Islet precursor cell (in vitro differentiated cells): ENCODE measurements at regions not wholly inside any gene's neighbourhood (a gene's known extent, or its start where the extent isn't known, plus 50 kb on each side); places are given as distances from the start of the nearest gene placed in this dataset.
A peak's percentile ranks its signal among the peaks of the same experiment; 100 is the strongest.
"Not testable (repeated sequence)": the region's sequence is repeated elsewhere in the genome, so short reads cannot be mapped to it uniquely, and the experiment has no call there.

Source experiments
- DNase-seq: peaks from one replicate; pipeline ENCODE4 v3.0.0-alpha.2; 2018

DNA sequence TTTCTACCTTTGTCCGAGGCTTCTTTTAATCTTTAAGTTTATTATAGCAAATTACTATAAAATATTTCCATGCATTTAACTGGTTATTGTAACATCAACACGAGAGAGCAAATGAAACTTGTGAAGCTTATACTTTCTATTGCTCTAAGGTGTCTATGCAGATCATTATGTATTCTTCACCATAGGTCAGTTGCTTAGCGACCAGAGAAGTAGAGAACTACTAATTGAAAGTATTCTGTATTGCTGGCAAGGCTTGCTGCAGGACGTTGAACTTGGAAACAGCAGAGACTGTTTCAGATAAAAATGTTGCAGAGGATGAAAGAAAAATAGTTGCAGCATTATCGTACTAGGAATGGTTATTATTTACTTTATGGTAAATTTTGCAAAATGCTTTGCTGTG is 933.6 kb upstream of the FOXG1 start:
- DNase-seq: not testable (repeated sequence)

DNA sequence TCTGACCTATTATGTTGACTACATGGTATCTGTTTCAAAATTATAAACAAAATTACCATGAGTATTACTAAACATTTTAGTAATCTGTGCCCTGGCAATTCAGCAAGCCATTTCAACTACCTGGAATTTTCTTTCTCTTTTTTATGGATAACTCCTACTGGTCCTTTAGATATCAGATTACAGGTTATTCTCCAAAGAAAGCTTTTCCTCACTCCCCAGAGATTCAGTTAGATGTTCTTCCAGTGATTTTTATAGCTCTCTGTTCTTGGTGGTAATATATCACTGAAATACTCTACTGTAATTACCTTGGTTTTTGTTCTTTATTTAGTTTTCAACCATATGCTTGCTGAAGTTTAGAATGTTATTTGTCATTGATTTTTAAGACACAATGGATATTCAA is 930.2 kb upstream of the FOXG1 start:
- DNase-seq: no peak

DNA sequence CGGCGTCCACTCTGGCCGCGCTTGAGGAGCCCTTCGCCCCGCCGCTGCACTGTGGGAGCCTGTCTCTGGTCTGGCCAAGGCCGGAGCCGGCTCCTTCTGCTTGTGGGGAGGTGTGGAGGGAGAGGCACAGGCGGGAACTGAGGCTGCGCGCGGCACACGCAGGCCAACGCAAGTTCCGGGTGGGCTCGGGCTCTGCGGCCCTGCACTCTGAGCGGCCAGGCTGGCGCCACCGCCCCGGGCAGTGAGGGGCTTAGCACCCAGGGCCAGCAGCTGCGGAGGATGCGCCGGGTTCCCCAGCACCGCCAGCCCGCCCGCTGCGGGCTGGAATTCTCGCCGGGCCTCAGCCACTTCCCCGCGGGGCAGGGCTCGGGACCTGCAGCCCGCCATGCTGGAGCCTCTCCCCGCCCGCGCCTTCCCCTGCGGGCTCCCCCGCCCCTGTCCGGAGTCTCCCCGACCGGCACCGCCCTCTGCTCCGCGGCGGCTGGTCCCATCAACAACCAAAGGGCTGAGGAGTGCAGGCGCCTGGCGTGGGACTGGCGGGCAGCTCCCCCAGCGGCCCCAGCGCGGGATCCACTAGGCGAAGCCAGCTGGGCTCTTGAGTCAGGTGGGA is 921.2 kb upstream of the FOXG1 start:
- peak; percentile 43 for DNase-seq

DNA sequence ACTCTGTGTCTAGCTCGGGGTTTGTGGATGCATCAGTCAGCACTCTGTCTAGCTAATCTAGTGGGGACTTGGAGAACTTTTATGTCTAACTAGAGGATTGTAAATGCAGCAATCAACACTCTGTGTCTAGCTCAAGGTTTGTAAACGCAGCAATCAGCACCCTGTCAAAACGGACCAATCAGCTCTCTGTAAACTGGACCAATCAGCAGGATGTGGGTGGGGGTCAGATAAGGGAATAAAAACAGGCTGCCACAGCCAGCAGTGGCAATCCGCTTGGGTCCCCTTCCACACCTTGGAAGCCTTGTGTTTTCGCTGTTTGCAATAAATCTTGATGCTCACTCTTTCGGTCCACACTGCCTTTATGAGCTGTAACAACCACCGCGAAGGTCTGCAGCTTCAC is 920.7 kb upstream of the FOXG1 start:
- DNase-seq: no peak

DNA sequence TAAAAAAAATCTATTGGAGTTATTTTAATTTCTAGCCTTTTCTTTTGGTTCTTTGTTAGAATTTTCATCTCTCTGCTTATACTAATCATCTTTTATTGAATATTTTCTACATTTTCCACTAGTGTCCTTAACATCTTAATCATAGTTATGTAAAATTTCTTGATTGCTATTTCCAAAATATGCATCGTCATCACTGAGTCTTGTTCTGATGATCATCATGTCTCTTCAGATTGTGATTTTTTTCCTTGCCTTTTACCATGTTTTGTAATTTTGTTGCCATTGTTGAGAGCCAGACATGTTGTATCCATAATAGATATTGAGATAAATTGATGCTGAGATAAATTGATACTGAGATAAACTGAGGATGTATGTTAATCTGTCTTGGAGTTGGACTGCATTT is 919.1 kb upstream of the FOXG1 start:
- not testable (repeated sequence) for DNase-seq

DNA sequence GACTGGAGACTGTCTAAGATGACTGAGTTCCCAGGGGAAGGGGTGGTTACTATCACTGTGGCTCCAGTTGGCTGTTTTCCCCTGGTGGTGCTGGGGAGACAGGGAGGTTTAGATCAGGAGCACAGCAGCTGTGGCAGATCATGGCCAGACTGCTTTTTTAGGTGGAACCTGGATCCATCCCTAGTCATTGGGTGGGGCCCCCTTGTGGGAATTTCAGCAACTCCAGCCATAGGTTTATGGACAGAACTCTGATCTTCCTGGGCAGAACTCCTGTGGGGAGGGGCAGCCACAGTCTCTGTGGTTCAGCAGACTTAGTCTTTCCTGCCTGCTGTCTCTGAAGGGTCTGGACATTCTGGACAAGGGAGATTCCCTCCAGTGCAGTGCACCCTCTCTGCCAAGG is 917.4 kb upstream of the FOXG1 start:
- peak; percentile 48 for DNase-seq

DNA sequence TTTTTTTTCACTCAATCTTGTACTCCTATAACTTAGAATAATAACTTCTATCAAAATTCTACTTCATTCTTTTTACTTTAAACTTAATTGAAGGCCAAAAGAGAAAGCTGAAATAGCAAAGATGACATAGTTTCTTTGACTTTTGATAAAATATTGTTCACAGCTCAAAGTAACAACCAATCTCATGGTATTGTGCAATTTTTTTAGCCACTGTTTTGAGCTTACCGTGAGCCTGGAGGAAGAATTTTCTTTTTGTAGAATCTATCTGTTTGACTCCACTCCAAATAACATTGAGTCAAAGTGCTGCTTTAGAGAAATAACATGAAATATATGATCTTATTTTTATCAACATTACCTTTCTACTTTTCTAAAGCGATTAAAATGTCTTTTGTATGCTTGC is 903.9 kb upstream of the FOXG1 start:
- no peak for DNase-seq

DNA sequence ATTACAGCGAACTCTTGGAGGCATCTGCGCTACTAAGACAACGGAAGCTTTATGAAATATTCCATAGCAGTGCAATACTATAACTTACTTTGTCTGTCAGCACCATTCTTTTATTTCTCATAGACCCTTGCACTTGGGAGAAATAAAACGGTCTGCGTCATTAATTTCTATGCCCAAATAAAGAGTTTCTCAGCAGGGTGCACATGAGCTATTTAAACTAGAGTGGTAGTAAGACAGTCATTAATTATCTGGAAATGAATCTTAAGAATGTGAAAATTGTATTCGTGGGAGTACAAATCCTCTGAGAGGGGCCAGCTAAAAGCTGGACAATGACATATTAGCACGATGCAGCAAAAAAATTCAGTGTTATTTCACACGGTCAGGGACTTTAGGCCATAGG is 903.4 kb upstream of the FOXG1 start:
- no peak for DNase-seq

DNA sequence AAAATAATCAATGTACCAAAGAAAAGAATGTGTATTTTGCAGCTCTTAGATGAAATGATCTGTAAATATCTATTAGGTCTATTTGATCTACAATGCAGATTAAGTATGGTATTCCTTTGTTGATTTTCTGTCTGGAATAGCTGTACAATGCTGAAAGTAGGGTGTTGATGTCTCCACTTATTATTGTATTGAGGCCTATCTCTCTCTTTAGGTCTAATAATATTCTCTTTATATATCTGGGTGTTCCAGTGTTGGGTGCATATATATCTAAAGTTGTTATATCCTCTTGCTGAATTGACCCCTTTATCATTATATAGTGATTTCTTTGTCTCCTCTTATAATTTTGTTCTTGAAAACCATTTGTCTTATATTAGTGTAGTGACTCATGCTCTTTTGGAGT is 885.5 kb upstream of the FOXG1 start:
- DNase-seq: no peak

DNA sequence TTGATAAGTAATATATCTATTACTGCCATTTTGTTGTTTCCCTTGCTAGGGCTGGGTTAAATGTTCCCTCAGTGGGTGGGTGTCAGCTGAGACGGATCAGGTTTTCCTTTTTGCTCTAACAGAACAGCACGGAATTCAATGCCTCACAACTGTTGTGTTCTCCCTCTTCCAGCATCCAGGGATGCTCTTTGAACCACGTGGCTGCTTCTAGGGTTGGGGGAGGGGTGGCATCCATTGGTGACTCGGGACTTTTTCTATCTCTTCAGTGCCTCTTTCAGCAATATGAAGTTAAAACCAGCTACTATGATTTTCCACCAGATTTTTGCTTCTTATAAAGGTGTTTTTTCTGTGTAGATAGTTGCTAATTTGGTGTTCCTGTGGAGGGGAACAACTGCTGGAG is 884.9 kb upstream of the FOXG1 start:
- no peak for DNase-seq

DNA sequence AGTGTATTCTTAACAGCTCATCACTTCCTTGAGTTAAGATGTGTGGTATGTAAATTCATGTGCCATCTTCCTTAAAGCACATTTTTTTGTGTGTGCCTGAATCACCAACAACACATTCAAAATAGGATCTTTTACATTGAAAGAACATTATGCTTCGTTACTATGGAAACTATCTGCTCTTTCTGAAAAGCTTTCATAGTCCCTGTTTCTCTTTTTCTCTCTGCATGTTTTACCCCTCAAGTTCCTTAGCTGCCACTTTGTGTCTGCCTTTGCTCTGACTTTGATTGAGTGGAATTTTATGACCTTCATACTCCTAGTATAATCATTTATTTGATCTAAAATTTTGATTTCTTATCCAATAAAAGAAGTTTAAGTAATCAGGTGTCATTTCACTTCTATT is 880.3 kb upstream of the FOXG1 start:
- DNase-seq: no peak

DNA sequence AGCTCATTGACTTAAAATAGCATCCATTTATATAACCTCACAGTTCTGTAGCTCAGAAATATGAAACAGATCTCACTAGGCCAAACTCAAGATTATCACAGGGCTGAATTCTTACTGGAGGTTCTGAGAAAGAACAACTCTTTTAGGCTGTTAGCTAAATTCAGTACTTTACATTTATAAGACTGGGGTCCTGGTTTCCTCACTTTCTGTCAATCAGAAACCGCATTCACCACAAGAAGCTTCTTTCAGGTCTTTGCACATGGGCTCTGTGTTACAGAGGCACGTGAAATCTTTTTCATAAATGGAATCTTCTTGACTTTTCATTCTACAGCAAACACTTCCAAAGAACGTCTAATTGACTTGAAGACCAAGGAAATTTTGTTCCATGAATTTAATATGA is 876.3 kb upstream of the FOXG1 start:
- DNase-seq: no peak

DNA sequence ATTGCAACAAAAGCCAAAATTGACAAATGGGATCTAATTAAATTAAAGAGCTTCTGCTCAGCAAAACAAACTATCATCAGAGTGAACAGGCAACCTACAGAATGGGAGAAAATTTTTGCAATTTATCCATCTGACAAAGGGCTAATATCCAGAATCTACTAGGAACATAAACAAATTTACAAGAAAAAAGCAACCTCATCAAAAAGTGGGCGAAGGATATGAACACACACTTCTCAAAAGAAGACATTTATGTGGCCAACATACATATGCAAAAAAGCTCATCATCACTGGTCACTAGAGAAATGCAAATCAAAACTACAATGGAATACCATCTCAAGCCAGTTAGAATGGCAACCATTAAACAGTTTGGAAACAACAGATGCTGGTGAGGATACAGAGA is 858.1 kb upstream of the FOXG1 start:
- not testable (repeated sequence) for DNase-seq

DNA sequence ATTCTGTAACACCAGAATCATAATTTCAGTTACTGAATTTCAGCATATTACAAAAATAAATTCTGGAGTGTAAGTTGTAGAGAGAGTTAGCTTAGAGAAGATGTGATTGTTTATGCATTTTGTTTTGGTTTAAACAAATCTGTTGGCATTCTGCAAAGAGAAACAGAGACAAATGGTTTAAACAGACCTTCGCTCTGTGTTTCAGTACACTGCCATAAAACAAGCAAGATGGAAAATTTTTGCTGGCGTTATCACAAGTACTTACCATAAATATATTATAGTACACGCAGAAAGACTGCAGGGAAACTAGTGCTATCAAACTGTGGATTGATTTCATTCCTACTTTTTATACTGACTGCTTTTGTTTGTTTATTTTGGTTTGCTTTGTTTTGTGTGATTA is 850.3 kb upstream of the FOXG1 start:
- no peak for DNase-seq

DNA sequence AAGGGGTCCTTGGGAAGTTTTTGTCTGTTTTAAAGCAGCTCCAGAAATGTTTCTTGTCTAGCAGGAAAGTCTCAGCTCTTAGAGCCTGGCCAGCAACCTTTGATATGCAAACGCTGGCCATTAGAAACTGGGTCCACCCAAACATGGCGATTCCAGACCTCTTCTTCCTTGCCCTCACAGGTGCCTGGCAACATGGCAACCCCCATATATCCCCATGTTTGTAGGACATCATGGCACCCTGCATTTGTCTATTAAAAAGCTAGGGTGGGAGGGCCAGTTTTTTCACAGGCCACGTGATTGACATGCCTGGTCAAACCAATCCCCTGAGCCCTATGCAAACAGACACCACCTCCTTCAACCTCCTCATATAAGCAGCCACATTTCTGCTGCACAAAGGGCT is 848.7 kb upstream of the FOXG1 start:
- no peak for DNase-seq

DNA sequence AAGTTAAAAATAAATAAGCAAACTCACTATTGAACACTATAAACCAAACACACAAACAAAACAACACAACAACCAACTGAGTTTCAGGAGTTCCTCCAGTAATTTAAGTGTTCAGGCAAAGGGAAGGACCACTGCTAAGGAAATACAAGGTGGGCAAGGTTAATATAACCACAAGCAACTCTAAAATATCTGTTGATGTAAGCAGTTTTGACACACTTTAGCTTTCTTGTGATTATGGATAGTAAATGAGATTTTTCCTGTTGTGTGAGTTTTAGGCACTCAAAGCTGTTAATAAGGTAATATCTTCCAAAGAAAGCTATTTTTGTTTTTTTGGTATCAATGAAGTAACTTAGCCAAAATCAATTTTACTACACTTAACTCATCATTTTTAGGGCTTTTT is 839.1 kb upstream of the FOXG1 start:
- no peak for DNase-seq

DNA sequence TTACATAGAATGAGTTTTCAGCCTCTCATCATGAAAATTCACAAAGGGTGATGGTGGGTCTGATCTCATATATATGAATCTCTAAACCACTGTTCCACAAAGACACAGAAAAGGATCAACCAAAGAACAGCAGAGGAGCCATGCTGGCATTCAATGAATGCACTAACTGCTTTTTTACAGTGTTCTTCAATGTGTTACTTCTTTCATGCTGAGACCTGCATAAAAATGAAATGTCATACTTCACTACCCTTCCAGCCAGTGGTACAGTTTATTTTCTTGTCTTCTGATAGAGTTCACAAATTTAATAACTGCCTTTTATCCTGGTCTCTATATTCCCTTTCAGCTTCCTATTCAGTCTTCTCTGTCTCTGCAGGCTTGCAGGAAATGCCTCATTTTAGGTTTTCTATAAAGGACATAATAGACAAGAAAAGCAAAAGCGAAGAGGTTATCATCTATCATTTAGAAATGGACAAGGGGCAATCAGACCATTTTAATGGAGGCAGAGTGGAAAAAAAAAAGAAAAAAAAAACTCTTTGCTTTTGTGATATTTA is 836.7 kb upstream of the FOXG1 start:
- no peak for DNase-seq

DNA sequence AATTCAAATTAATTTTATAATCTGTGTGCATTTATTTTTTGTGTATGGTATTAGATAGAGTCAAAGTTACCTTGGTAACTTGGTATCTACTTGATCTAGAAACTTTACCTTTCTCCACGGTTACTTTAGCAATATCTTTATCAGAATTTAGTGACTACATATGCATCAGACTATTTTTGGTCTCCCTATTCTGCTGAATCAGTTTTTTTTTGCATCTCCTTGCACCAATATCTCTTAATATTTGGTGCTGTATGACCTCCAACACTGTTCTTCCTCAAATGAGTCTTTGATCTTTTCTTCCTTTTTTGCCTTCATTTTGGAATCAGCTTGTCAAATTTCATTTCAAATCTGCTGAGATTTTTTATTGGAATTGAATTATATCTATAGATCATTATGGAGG is 828.2 kb upstream of the FOXG1 start:
- no peak for DNase-seq

DNA sequence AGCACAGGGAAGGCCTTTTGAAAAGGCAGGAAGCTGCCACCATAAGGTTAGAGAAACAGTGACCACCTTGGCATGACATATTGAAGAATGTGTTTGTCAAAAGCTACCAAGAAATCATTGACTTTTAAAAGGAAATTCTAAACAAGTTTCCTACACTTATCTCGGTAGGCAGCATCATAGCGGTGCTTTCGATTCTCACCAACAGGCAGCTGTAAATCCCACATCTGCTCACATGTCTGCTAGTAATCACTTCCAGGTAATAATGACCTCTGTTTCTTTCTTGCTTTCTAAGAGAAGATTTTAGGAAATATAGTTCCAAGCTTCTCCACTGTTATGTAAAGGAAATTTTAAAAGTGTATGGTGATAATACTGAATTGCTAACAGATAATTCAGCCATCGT is 821.1 kb upstream of the FOXG1 start:
- no peak for DNase-seq

DNA sequence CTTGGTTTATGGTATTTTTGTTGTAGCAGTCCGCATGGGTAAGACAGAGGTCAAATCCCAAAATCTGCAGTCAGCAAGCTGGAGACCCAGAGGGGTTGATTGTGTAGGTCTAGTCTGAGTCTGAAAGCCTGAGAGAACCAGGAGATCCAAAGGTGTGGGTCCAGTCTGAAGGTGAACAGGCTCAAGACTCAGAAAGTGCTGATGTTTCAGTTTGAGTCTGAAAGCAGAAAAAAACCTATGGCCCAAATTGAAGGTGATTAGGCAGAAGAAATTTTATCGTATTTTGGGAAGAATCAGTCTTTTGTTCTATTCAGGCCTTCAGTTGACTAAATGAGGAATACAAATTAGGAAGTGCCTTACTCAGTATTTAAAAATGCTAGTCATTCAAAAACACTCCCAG is 807.8 kb upstream of the FOXG1 start:
- no peak for DNase-seq

DNA sequence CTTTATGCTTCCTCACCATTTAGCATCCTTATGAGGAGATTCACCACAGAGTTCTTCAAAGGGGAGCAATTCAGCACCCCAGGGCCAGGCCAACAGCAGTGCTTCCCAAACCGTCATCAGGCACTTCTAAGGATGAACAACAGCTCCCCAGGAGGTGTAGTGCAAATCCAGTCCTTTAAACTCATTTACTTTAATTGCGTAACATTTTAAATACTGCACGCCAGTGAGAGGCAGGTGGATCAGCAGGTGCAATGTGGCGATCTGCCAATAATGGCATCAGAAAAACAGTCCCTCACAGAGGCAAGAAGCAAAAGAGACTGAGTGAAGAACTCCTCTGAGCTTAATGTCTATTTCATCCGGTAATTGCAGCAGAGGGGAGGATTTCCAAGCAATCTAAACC is 770.9 kb upstream of the FOXG1 start:
- no peak for DNase-seq

DNA sequence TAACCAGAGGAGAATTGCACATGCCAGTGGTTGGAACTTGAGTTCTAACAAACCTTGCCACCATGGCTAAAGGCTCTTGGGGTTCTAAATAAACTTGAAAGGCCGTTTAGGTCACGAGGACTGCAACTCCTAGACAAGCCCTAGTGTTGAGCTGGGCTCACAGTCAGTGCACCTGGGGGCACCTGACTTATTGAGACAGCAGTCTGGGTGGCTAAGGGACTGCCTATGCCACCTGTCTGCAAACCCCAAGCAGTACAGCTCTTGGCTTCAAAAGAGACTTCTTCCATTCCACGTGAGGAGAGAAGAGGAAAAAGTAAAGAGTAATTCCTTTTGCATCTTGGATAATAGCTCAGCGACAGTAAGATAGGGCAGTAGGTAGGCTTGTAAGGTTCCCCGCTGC is 765.6 kb upstream of the FOXG1 start:
- no peak for DNase-seq

DNA sequence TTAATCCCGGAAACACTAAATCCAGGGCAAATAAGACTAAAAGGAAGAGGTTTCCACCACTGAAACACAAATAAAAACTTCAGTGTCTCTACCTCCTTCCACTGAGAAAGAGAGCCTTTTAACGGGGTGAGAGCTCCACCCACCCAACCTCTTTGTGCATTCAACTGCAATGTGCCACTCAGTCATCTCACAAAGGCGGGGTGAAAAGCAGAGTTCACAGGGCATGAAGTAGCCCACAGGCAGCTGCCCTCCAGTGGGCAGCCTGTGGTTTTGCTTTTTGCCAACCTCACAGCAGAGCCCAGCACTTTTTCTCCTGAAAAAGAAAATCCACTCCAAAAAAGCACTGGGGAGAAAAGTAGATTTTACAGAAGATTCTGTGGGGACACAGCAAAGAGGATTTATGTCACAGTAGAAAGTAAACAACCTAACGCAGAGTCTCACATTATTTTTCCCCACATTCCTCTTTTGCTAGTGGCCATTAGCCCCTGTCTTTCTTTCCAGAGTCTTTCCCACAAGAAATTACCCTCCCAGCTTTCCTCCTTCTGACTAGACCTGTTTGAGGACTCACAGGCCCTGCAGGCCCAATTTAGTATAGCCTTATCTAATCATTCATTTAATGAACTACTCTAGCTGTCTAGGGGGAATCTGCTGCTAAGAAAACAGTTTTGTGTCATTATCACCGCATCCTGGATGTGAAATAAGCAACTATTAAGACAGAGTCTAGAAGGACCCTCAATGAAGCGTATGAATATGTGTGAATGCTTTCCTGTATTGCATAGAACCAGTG is 753.8 kb upstream of the FOXG1 start:
- peak; percentile 66 for DNase-seq

DNA sequence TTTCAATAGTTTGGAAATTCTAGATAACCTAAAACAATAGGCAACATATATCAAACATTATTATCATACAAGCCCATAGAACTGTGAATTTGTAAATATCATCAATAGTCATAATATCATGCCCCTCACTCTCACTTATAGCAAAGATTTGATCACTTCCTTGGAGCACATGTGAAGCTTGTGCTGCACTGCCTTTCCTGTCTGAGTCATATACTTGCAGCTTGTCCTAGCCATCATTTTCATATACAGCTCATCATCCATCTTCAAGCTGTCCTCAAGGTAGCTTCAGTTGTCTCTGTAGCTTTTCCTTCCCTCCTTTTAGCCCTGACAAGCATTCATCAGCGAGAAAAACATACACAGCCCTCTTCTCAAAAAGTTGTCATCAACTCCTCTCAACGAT is 746.5 kb upstream of the FOXG1 start:
- no peak for DNase-seq

DNA sequence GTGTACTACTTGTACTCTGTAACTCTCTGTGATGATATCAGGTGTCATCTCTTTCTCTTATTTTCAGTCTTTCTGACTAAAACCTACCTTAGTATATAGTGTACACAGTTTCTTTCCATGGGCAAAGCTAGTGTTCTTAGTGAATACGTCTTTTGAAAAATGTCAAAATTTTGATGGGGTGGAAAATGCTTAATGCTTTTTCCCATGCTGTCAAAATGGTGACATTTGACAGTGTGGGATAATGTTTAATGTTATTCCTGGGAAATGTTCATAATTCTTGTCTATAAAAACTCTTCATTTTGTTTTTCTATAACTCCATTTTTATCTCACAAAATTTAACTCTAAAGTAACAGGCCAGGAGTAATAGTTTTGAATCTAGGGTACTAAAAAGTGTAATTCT is 742.7 kb upstream of the FOXG1 start:
- DNase-seq: no peak
